RWPE2 (cell line): ENCODE measurements at regions not wholly inside any gene's neighbourhood (a gene's known extent, or its start where the extent isn't known, plus 50 kb on each side); places are given as distances from the start of the nearest gene placed in this dataset.

Experiments
- ATAC-seq: fragments of 200-7000 bp; cut with Tn5 transposase; 3 replicates; pipeline ENCODE4 v1.9.1; 2021; ENCODE audit warnings: low read depth
- DNase-seq: peaks from one replicate; pipeline ENCODE4 v3.0.0-alpha.2; 2020; ENCODE audit warnings: low spot score
- H3K27ac ChIP-seq: fragments of 450-650 bp; 2 replicates; pipeline ENCODE4 v1.5.1; 2017; ENCODE audit warnings: mild to moderate bottlenecking; ENCODE audit not compliant: poor library complexity, severe bottlenecking
- H3K27me3 ChIP-seq: fragments of 250-450 bp; sonication (Bioruptor Pico); 2 replicates; pipeline ENCODE4 v1.5.1; 2021; ENCODE audit warnings: mild to moderate bottlenecking, moderate library complexity; ENCODE audit not compliant: insufficient read depth, poor library complexity, severe bottlenecking
- H3K36me3 ChIP-seq: fragments of 250-450 bp; sonication (Bioruptor Pico); 2 replicates; pipeline ENCODE4 v1.5.1; 2020; ENCODE audit warnings: low read depth, mild to moderate bottlenecking, moderate library complexity
- H3K4me1 ChIP-seq: fragments of 250-450 bp; sonication (Bioruptor Pico); 2 replicates; pipeline ENCODE4 v1.5.1; 2021; ENCODE audit warnings: mild to moderate bottlenecking, moderate library complexity; ENCODE audit not compliant: insufficient read depth, poor library complexity, severe bottlenecking
- H3K4me3 ChIP-seq: fragments of 250-450 bp; sonication (Bioruptor Pico); 2 replicates; pipeline ENCODE4 v1.5.1; 2021; ENCODE audit warnings: mild to moderate bottlenecking, moderate library complexity; ENCODE audit not compliant: severe bottlenecking
- H3K9me3 ChIP-seq: fragments of 250-450 bp; sonication (Bioruptor Pico); 2 replicates; pipeline ENCODE4 v1.5.1; 2021; ENCODE audit warnings: mild to moderate bottlenecking, moderate library complexity; ENCODE audit not compliant: severe bottlenecking
- CTCF ChIP-seq: fragments of 450-650 bp; IDR thresholded peaks from one replicate; pipeline ENCODE4 v1.5.1; 2017; ENCODE audit warnings: mild to moderate bottlenecking, moderate library complexity; ENCODE audit not compliant: poor library complexity, severe bottlenecking

- Histone ChIP-seq H3K27me3 (no peaks in the 10 kb centered on the region), H3K27ac (no peak overlapping the region), H3K4me1 (no peaks in the 10 kb centered on the region), H3K9me3 (no peaks in the 10 kb centered on the region), H3K4me3 (no peak overlapping the region), H3K36me3 (no peaks in the 10 kb centered on the region)
- ATAC-seq (no peak), DNase-seq (no peak)
- no peak for TF ChIP-seq CTCF
Measured at GRCh38 chr10:59595593-59595992, 114.1 kb downstream of the SLC16A9 start.

- no peak overlapping the region for H3K27ac ChIP-seq
- ATAC-seq (no peak), DNase-seq (no peak)
- no peaks in the 10 kb centered on the region for H3K36me3 ChIP-seq
- TF ChIP-seq CTCF = no peak
- H3K4me1 ChIP-seq = no peaks in the 10 kb centered on the region
- H3K27me3 ChIP-seq = no peaks in the 10 kb centered on the region
- no peaks in the 10 kb centered on the region for H3K9me3 ChIP-seq
- H3K4me3 ChIP-seq = no peak overlapping the region
Measured at GRCh38 chr10:59593768-59594167, 115.9 kb downstream of the SLC16A9 start.

- H3K27ac ChIP-seq = no peak overlapping the region
- no peaks in the 10 kb centered on the region for H3K27me3 ChIP-seq
- H3K4me1 ChIP-seq = peaks cover 15% of the 10 kb centered on the region
- TF ChIP-seq CTCF = no peak
- DNase-seq (no peak), ATAC-seq (no peak)
- no peaks in the 10 kb centered on the region for H3K36me3 ChIP-seq
- H3K4me3 ChIP-seq = no peak overlapping the region
- no peaks in the 10 kb centered on the region for H3K9me3 ChIP-seq
Measured at GRCh38 chr10:59589796-59590195, 119.9 kb downstream of the SLC16A9 start.

- H3K36me3 ChIP-seq = no peaks in the 10 kb centered on the region
- TF ChIP-seq CTCF = no peak
- DNase-seq (no peak), ATAC-seq (no peak)
- H3K27ac ChIP-seq = no peak overlapping the region
- no peaks in the 10 kb centered on the region for H3K9me3 ChIP-seq
- no peaks in the 10 kb centered on the region for H3K27me3 ChIP-seq
- H3K4me1 ChIP-seq = peaks cover 17% of the 10 kb centered on the region
- no peak overlapping the region for H3K4me3 ChIP-seq
Measured at GRCh38 chr10:59588791-59589190, 120.9 kb downstream of the SLC16A9 start.

- peak overlapping the region; percentile 45 for H3K27ac ChIP-seq
- DNase-seq (no peak), ATAC-seq (no peak)
- no peak overlapping the region for H3K4me3 ChIP-seq
- no peaks in the 10 kb centered on the region for H3K36me3 ChIP-seq
- TF ChIP-seq CTCF = no peak
- H3K4me1 ChIP-seq = peaks cover 17% of the 10 kb centered on the region
- H3K27me3 ChIP-seq = no peaks in the 10 kb centered on the region
- no peaks in the 10 kb centered on the region for H3K9me3 ChIP-seq
Measured at GRCh38 chr10:59587756-59588140, 121.9 kb downstream of the SLC16A9 start.
